Fibroblast of pulmonary artery (primary cell): ENCODE measurements at regions not wholly inside any gene's neighbourhood (a gene's known extent, or its start where the extent isn't known, plus 50 kb on each side); places are given as distances from the start of the nearest gene placed in this dataset.

Experiments used
- DNase-seq: peaks from one replicate; pipeline ENCODE4 v3.0.0-alpha.2; 2010; ENCODE audit warnings: low read depth
- H3K4me3 ChIP-seq: replicated peaks from 2 replicates; pipeline ENCODE4 v1.5.1; 2011; ENCODE audit warnings: low read depth, mild to moderate bottlenecking, control low read depth, low read length, moderate library complexity
- CTCF ChIP-seq: IDR thresholded peaks from 2 replicates; pipeline ENCODE4 v1.5.1; 2011; ENCODE audit warnings: mild to moderate bottlenecking, control low read depth, low read length, inconsistent platforms; ENCODE audit errors: missing control alignments

- DNase-seq = peak; percentile 17
- no peak overlapping the region for H3K4me3 ChIP-seq
- no peak for TF ChIP-seq CTCF
These were observed 178.4 kb upstream of the CDIN1 start for GRCh38 chr15:36400936-36401585.

GRCh38 chr15:36401586-36401966, 177.8 kb upstream of the CDIN1 start:
- no peak for TF ChIP-seq CTCF
- H3K4me3 ChIP-seq = no peak overlapping the region
- peak; percentile 3 for DNase-seq

- DNase-seq = no peak
- H3K4me3 ChIP-seq = no peak overlapping the region
- TF ChIP-seq CTCF = no peak
These were observed 176.1 kb upstream of the CDIN1 start for GRCh38 chr15:36403351-36403750.

- no peak for DNase-seq
- TF ChIP-seq CTCF = no peak
- H3K4me3 ChIP-seq = no peak overlapping the region
These were observed 173.1 kb upstream of the CDIN1 start for GRCh38 chr15:36406366-36406765.

GRCh38 chr15:36406911-36407310, 172.5 kb upstream of the CDIN1 start:
- no peak overlapping the region for H3K4me3 ChIP-seq
- no peak for TF ChIP-seq CTCF
- no peak for DNase-seq

- peak; percentile 70 for DNase-seq
- no peak for TF ChIP-seq CTCF
- no peak overlapping the region for H3K4me3 ChIP-seq
These were observed 171.8 kb upstream of the CDIN1 start for GRCh38 chr15:36407647-36408046.

GRCh38 chr15:36409819-36410218, 169.6 kb upstream of the CDIN1 start:
- DNase-seq = no peak
- H3K4me3 ChIP-seq = no peak overlapping the region
- TF ChIP-seq CTCF = no peak
